GM19467 (cell line): ENCODE measurements at regions not wholly inside any gene's neighbourhood (a gene's known extent, or its start where the extent isn't known, plus 50 kb on each side); places are given as distances from the start of the nearest gene placed in this dataset.

Experiments used
- ATAC-seq: cut with Tn5 transposase; IDR thresholded peaks from one replicate; pipeline ENCODE4 v1.9.1; 2021; ENCODE audit warnings: mild to moderate bottlenecking, moderate library complexity; ENCODE audit not compliant: unreplicated experiment

GRCh38 chr7:24341691-24342413, 57.9 kb downstream of the NPY start:
- ATAC-seq, result no peak

DNA sequence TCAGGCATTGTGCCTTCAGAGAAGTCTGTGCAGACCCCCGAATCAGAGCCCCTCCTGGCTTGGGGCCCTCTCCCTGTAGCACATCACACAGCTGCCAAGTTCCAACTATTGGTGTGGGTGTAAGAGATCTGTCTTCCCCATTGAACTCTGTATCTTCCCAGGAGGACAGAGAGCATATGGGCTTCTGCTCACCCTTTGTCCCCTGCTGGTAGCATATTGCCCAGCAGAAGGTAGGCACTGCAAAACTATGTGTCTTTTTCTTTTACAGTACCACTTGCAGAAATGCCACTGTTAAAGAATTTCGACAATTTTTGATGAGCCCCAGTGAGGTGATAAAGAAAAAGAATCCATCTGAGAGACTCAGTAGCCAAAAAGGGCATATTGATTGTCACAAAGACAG, 59.6 kb downstream of the NPY start:
- no peak for ATAC-seq

DNA sequence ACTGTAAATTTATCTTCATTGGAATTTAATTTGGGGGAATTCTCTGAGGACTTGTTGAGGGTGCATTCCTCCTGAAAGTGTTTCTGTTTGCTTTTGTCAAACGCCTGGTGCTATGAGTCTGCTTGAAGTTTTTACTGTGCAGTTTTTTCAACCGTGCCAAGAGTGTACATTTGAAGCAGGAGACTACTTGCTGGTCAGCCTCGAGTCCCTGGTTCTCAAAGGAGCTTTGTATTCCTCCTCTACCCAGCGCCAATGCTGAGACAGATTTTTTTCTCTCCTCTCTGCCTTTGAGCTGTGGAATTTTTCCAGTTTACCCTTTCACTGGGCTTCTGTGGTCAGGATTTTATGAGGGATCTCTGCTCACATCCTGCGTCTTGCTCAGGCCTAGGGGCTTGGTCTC, 62.1 kb downstream of the NPY start:
- ATAC-seq, result no peak

DNA sequence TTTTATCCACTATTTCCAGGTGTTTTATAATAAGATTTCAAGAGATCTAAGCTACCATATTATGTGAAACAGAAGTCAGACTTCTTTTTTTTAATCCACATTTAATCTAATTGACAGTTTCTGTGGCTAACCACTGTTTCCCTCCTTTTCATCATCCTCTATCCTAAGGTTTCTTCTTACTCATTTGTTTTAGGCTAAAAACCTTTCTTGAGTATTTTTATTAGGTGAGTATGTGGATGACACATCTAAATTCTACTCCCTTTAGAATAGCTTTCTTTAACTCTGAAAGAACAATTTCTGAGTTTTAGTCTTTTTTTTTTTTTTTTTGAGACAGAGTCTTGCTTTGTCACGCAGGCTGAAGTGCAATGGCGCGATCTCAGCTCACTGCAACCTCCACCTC, 62.7 kb downstream of the NPY start:
- no peak for ATAC-seq

DNA sequence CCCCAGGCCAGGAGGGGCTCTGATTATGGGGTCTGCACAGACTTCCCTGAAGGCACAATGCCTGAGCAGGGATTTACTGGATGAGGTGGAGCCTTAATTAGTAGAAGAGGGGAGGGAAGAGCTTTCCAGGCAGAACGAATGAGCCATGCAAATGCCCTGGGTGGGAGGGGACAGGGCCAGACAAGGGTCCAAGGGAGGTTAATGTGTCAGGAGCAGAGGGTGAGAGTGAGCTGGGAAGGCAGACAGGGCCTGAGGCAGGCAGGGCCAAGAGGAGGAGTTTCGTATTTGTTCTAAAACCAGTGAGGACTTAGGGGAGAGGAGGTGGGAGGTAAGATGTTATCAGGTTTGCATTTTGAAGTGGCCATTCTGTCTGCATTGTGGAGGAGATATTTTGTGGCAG, 65.3 kb downstream of the NPY start:
- no peak for ATAC-seq

DNA sequence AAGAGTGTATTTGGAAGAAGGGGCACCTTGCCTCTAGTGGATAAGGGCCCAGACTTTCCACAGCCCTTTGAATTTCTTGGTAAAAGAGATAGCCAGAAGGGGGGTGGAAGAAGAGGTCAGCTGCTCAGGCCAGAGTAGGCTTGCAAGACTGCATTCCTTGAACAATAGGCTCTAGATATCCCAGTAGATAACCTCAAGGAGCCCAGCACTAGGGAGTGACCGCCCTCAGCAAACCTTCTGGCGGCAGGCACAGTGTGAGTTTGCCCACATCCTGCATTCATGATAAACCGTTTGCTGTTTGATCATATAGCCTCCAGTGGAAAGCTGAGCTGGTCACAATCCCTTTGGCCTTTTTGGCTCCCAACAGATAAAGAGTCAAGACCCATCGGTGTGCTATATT, 70.5 kb downstream of the NPY start:
- ATAC-seq, result no peak

DNA sequence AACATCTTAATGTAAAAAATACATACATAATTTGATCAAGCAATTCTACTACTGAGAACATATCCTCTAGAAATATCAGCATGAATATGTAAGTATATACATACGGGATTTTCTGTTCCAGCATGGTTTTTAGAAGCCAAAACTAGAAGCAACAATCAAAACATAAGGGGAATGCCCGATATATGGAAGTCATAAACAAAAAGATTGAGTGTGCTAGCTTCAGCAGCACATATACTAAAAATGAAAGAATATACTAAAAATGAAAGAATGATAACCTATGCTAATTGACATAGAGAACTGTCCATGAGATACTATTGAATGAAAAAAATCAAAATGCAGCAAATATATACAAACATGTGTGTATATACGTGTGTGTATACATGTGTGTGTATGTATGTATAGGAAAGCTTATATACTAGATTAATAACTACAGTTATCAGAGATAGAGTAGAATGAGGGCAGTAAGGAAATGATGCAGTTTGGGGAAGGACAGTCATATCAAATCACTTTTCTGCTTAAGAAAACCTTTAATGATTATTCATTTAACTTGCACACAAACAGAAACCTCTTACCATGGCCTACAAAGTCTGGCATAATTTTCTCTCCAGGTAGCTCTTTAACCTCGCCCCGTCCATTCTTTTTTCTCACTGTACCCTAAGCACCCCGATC, 72.9 kb downstream of the NPY start:
- no peak for ATAC-seq

DNA sequence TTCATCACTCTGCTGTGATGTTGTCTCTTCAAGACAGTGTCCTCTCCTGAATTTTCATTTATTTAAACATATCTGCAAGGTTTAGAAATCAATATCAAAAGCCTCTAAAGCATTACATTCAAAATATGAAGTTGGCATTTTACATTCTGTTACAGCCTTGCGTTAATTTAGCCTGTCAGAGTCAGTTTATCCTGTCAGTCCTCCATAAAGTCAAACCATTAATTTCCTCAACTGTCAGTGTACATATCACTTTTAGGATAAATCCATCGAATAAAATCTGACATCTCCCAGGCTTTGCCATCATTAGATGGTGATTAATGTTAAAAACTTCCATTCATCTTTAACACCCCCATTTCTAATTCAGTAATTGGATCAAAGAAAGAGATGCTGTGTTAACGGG, 77.0 kb downstream of the NPY start:
- no peak for ATAC-seq

- no peak for ATAC-seq
Measured at GRCh38 chr7:24365606-24366005, 81.6 kb downstream of the NPY start.

GRCh38 chr7:24366876-24367275, 82.9 kb downstream of the NPY start:
- ATAC-seq, result no peak

GRCh38 chr7:24368161-24368560, 84.2 kb downstream of the NPY start:
- no peak for ATAC-seq

GRCh38 chr7:24370541-24370940, 86.6 kb downstream of the NPY start:
- no peak for ATAC-seq

DNA sequence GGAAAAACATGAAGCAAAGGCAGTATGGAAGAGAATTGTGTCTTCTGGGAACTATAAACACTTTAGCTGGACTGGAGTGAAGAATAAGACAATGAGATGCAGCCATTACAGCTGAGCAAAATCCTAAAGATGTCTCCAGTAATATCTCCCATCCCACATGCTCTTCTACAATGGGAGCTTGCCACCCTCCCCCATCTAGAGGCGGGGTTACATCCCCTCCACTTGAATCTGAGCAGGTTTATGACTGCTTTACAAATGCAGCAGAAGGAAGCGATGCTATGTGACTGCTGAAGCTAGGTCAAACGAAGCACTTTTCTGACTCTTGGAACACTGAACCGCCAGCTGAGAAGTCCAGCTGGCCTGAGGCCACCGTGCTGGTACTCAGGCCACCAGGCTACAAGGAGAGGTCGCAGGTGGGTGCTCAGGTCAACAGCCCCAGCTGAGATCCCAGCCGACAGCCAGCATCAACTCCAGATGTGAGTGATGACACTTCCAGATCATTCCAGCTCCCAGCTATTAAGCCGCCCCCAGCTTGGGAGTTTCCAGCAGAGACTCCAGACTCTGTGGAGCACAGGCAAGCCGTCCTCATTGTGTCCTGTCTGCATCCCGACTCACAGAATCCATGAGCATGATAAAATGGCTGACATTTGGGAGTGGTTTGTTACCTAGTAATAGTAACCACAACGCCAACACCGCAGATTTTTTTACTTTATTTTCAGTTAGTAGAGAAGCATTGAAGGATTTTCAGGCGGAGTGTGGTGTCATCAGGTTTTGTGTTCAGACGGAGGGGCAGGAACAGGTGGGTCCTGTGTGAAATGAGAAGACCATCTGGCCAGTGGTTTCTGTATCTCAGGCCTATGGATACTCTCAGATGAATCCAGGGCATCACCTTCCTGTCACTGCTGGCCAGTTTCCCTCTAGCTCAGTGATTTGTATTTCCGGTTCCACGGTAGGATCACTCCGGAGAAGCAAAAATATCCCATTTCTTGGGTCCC, 89.3 kb downstream of the NPY start:
- no peak for ATAC-seq

DNA sequence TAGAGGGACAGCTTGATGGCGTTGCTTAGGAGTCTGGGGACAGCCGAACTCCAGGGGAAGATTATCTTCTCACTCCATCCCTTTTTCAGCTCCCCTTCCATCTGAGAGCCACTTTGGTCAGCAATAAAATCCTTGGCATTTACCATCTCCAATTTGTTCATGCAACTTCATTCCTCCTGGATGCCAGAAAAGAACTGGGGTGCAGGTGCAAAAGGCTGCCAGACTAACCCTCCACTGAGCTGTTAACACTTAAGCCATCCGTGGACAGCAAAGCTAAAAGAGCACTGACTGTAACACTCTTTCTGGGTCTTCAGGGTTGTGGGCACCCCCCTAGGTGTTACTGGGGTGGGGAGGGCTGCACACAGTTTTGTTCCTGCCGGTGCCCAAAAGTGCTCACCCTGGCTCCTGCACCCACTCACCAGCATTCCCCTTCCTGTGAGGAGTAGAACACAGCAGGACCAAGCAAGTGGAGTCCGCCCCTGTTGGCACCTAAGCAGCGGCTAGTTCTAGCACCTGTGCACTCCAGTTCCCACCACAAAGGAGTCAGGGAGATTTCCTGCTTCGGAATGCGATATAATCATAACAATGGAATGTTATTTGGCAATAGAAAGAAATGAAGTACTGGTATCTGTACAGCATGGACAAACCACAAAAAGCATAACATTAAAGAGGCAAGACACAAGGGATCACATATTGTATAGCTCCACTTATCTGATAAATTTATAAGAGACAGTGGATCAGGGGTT, 95.1 kb downstream of the NPY start:
- ATAC-seq, result no peak

GRCh38 chr7:24381894-24382505, 98.0 kb downstream of the NPY start:
- ATAC-seq, result no peak

DNA sequence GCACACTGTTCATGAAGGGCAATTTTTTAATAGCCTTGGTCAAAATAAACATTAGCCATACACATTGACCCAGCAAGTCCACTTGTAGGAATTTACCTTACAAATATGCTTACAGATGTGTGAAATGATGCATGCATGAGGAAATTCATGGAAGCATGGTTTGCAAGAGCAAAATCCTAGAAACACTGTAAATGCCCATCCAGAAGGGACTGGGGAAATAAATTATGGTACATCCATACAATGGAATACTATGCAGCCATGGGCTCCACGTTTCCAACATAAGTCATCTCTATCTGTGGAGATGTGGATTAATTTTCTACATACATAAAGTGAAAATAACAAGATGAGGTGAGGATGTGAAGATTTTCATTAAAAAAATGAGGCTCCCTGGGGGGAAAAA, 99.1 kb downstream of the NPY start:
- no peak for ATAC-seq

DNA sequence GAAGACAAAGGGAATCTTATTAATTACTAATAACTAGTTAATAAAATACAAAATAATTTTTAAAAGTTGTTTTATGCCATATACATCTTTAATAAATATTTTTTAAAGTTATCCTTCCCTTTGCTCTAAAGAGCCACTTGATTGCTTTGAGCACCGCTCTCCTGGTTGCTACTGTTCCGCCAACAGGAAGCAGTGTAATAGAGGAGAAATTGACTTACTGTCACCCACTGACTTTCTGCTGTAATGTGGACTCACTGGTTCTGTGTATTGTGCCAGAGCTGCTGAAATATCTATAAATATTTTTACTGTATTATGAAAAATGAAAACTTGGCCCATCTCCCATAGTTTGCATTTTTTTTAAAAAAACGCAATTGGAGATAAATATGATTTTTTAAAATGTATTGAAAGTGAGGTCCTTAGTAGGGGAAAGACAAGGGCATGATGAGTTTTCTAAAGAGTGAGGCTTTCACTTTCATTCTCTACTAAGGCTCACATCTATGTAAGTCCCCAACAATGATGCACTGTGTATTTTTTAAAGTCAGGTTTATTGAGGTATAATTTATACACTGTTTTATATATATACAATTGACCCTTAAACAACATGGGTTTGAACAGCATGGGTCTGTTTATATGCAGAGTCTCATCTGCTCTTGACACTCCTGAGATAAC, 100.5 kb downstream of the NPY start:
- no peak for ATAC-seq

DNA sequence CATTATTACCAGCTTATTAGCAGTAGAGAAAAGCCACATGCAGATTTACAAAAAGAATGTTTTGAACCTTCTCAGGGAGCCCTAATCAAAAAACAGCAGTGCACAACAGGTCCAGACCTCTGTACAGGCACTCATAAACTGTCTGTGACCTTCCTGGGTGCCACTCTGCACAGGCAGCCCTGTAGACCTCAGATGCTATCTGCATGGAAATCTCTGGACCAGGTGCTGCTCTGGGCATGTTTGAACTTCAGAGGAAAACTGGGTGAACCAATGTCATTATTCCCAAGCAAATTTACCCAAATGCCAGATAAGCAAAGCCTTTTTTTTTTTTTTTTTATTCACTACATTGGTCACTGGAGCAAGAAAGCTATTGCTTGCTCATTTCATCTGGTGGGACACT, 104.2 kb downstream of the NPY start:
- no peak for ATAC-seq

DNA sequence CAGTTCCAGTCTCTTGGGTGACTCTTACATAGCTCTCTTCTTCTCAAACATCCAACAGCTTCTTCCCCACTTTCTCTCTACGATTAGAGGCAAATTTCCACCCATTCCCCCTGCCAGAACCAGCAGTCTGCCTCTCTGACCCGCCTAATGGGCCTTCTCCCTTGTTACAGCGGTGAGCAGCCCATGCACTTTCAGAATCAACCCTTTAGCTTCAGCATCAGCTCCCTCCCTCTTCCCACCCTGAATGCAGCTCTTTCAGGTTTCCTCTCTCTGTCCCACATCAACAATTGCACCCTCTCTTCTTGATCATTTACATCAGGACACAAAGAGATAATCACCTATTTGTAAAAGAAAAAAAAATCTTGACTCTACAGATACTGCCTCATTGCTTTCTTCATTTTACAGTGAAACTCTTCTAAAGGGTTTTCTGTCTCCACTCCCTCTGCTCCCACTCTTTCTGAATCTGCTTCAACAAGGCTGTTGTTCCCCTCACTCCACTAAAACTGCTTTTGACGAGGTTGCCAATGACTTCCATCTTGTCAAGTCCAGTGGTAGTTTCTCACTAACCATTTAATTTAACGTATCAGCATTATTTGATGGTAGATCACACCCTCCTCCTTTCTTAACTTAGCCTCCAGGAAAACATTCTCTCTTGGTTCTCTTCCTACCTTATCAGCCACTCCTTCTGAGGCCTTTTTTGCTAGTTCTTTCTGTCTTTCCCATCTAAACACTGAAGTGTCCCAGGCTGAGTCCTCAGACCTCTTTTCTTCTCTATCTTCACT, 106.6 kb downstream of the NPY start:
- no peak for ATAC-seq
